IPS-18a (cell line): ENCODE measurements at regions not wholly inside any gene's neighbourhood (a gene's known extent, or its start where the extent isn't known, plus 50 kb on each side); places are given as distances from the start of the nearest gene placed in this dataset.
"Not testable (repeated sequence)": the region's sequence is repeated elsewhere in the genome, so short reads cannot be mapped to it uniquely, and the experiment has no call there.

ENCODE experiments used
- H3K27ac ChIP-seq: one replicate; pipeline ENCODE4 v1.5.1; 2013; ENCODE audit warnings: low read length
- H3K27me3 ChIP-seq: one replicate; pipeline ENCODE4 v1.6.1; 2013; ENCODE audit warnings: mild to moderate bottlenecking, low read length; ENCODE audit not compliant: control insufficient read depth, insufficient read depth
- H3K36me3 ChIP-seq: one replicate; pipeline ENCODE4 v1.6.1; 2013; ENCODE audit warnings: low read depth, low read length; ENCODE audit not compliant: control insufficient read depth
- H3K4me1 ChIP-seq: one replicate; pipeline ENCODE4 v1.6.1; 2013; ENCODE audit warnings: low read depth, low read length; ENCODE audit not compliant: control insufficient read depth
- H3K4me3 ChIP-seq: one replicate; pipeline ENCODE4 v1.5.1; 2013; ENCODE audit warnings: low read length
- H3K9ac ChIP-seq: one replicate; pipeline ENCODE4 v1.6.1; 2013; ENCODE audit warnings: mild to moderate bottlenecking, low read length, moderate library complexity
- H3K9me3 ChIP-seq: one replicate; pipeline ENCODE4 v1.6.1; 2013; ENCODE audit warnings: low read depth, low read length; ENCODE audit not compliant: control insufficient read depth

DNA sequence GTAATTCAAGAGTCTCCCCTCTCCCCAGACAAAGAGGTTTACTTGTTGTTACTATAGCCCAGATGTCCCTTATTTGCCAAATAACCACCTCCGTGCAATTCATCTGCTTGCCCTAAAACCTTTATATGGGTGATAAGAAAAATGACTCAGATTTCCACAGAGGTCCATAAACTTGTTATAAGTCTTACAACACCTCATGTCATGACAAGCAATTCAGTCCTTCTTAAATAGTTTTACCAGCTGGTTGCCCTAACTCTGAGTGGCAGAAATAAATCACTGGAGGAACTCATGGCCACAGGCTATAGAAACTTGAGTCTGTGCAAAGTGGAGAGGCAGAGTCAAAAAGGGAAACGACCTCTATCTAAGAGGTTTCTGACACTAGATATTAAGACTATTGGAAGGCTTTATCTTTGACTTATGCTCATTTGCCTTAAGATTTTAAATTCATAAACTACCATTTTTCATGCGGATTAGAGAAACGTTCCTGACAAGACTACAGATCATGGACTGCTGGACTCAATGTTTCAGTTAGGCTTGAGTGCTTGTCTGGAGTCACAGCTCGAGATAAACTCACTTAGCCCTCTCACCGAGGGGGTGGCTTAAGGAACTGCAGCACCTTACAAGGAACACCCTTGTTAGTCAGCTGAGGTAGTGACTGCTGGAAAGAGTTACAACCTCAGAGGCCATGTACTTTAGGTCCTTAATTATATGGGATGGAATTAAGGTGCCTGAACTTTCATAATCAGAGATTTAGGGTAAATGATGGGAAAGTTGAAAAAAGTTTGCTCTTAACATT lies 662.5 kb upstream of the USP24 start:
- no peaks in the 10 kb centered on the region for H3K36me3 ChIP-seq
- H3K4me1 ChIP-seq: no peaks in the 10 kb centered on the region
- H3K4me3 ChIP-seq: no peak overlapping the region
- H3K9ac ChIP-seq: no peak overlapping the region
- H3K27me3 ChIP-seq: no peaks in the 10 kb centered on the region
- no peak overlapping the region for H3K27ac ChIP-seq
- H3K9me3 ChIP-seq: no peaks in the 10 kb centered on the region

DNA sequence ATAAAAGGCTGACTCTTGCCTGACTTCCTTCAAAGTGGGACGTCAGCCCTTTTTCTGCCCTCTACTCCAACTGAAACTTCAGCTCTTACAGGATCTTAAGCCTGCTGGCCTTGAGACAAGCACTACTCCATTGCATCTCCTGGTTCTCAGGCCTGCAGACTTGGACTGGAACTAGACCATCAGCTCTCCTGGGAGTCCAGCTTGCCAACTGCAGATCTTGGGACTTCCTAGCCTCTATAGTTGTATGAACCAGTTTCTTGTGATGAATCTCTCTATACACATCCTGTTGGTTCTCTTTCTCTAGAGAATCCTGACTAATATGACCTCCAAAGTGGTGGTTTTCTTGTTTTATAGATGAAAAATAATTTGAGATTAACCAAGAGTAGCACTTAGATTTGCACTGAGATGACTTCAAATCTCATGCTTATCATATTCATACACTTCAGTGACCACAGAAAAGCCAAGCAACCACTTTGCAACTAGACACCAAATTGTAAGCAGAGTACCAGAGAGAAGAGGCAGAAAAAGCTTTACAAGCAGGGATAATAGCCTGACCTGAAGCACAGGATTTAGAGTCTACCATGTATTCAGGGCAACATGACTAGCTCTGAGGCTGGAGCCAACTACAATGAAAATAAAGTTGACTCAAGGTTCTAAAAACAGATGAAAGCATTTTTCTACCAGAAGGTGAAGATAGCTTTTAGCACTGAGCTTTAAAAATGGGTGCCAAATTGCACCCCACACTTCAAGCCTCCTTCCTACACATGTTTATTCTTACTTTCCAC lies 661.3 kb upstream of the USP24 start:
- Histone ChIP-seq H3K9ac (no peak overlapping the region), H3K9me3 (no peaks in the 10 kb centered on the region), H3K27me3 (no peaks in the 10 kb centered on the region), H3K4me1 (no peaks in the 10 kb centered on the region), H3K27ac (no peak overlapping the region), H3K4me3 (no peak overlapping the region), H3K36me3 (no peaks in the 10 kb centered on the region)

DNA sequence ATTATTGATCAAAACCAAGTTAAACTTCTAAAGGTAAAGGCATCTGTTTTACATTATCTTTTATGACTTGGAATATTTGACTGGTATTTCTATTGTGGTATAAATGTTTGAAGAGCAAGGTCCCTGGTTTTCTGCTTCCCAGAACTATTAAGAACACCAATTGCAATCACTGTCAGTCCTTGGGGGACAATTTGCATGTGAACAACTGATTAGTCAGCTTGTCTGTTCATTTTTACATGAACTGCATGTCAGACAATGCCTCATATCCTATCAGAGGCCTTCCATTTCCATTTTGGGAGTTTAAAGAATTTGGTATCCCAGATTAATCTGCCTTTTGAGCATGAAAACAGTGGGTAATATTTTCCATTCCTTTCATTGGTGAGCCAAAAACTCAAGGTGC lies 654.9 kb upstream of the USP24 start:
- peaks cover 4% of the 10 kb centered on the region for H3K4me1 ChIP-seq
- no peaks in the 10 kb centered on the region for H3K36me3 ChIP-seq
- H3K27ac ChIP-seq: no peak overlapping the region
- no peaks in the 10 kb centered on the region for H3K27me3 ChIP-seq
- H3K9me3 ChIP-seq: no peaks in the 10 kb centered on the region
- no peak overlapping the region for H3K4me3 ChIP-seq
- H3K9ac ChIP-seq: no peak overlapping the region

- Histone ChIP-seq H3K9me3 (no peaks in the 10 kb centered on the region), H3K4me1 (peaks cover 4% of the 10 kb centered on the region), H3K36me3 (no peaks in the 10 kb centered on the region), H3K27me3 (no peaks in the 10 kb centered on the region), H3K4me3 (no peak overlapping the region), H3K9ac (no peak overlapping the region), H3K27ac (no peak overlapping the region)
Measured at GRCh38 chr1:55869065-55869464, 653.9 kb upstream of the USP24 start.

DNA sequence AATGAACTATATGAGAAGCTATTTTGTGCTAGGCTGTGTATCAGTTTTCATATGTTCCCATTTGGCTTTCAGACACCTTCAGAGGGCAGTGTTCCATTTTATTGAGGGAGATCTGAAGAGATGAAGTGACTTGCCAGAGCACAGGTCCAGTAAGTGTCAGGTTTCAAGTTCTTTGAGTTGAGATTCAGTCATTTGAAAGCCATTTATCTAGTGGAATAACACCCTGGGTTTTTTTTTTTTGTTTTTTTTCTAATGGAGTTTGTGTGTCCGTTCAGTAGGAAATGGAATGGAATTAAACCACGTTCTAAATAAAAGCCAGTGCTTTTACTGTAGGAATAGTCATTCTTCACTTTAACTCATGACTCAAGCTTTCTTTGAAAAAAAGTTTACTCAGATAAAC lies 652.9 kb upstream of the USP24 start:
- H3K9me3 ChIP-seq: no peaks in the 10 kb centered on the region
- H3K9ac ChIP-seq: no peak overlapping the region
- H3K27me3 ChIP-seq: no peaks in the 10 kb centered on the region
- no peaks in the 10 kb centered on the region for H3K36me3 ChIP-seq
- H3K4me3 ChIP-seq: no peak overlapping the region
- H3K27ac ChIP-seq: no peak overlapping the region
- H3K4me1 ChIP-seq: peaks cover 4% of the 10 kb centered on the region

GRCh38 chr1:55867304-55867843 lies 652.2 kb upstream of the USP24 start:
- no peaks in the 10 kb centered on the region for H3K9me3 ChIP-seq
- H3K27ac ChIP-seq: no peak overlapping the region
- H3K4me3 ChIP-seq: no peak overlapping the region

GRCh38 chr1:55865778-55866177 lies 650.6 kb upstream of the USP24 start:
- H3K9me3 ChIP-seq, H3K27me3 ChIP-seq, H3K36me3 ChIP-seq, H3K27ac ChIP-seq, H3K4me3 ChIP-seq, H3K9ac ChIP-seq, H3K4me1 ChIP-seq: not testable (repeated sequence)

More at GRCh38 chr1:55867304-55867843, 652.2 kb upstream of the USP24 start:
- Histone ChIP-seq H3K27me3 (no peaks in the 10 kb centered on the region), H3K36me3 (no peaks in the 10 kb centered on the region), H3K9ac (no peak overlapping the region), H3K4me1 (peaks cover 4% of the 10 kb centered on the region)

DNA sequence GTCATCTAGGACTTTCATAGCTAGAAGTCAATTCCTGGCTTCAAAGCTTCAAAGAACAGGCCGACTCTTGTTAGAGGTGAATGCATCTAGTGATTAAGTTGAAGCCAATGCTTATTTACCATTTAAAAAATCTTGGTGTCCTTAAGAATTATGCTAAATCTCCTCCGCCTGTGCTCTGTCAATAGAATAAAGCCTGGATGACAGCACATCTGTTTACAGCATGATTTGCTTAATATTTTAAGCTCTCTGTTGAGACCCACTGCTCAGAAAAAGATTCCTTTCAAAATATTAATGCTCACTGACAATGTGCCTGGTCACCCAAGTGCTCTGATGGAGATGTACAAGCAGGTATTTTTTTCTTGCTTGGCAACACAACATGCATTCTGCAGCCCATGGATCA lies 649.1 kb upstream of the USP24 start:
- no peaks in the 10 kb centered on the region for H3K36me3 ChIP-seq
- peaks cover 4% of the 10 kb centered on the region for H3K4me1 ChIP-seq
- H3K27ac ChIP-seq: no peak overlapping the region
- H3K9me3 ChIP-seq: no peaks in the 10 kb centered on the region
- no peak overlapping the region for H3K4me3 ChIP-seq
- no peak overlapping the region for H3K9ac ChIP-seq
- H3K27me3 ChIP-seq: no peaks in the 10 kb centered on the region

GRCh38 chr1:55861676-55862340 lies 646.6 kb upstream of the USP24 start:
- no peaks in the 10 kb centered on the region for H3K9me3 ChIP-seq
- no peak overlapping the region for H3K27ac ChIP-seq
- H3K4me3 ChIP-seq: no peak overlapping the region
- no peak overlapping the region for H3K9ac ChIP-seq
- no peaks in the 10 kb centered on the region for H3K36me3 ChIP-seq
- no peaks in the 10 kb centered on the region for H3K27me3 ChIP-seq
- H3K4me1 ChIP-seq: peaks cover 4% of the 10 kb centered on the region

DNA sequence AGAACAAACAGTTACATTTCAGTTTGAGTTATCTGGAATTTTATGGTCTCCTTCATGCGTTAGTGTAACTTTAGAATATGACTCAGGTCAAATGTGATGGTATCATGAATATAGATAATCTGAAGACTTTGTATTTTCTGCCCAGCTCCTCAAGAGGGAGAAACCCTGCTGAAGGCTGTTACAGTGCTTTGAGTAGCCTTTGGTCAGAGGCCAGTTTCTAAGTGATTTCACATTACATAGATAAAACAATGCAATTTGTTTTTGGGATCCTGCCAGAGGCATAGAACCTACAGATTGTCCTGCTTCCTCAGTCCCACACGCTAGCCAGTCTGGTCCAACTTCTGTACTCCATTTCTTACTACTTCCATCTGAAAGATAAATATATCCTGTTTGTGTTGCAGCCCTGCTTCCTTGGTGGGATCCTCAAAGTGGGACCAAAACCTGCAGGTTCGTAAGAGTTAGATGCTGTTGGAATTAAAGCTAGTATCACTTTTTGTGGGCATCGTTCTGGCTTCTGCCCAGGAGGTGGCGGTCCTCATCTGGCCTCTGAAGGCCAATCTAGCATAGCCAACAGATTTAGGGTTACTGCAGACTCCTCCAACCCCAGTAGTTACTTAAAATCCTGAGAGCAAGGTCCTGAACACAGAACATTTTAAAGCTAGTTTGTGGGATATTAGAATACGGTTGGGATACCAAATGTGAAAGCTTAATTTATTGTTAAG lies 645.8 kb upstream of the USP24 start:
- no peaks in the 10 kb centered on the region for H3K27me3 ChIP-seq
- no peak overlapping the region for H3K9ac ChIP-seq
- H3K4me1 ChIP-seq: peaks cover 4% of the 10 kb centered on the region
- no peaks in the 10 kb centered on the region for H3K36me3 ChIP-seq
- H3K27ac ChIP-seq: no peak overlapping the region
- no peak overlapping the region for H3K4me3 ChIP-seq
- no peaks in the 10 kb centered on the region for H3K9me3 ChIP-seq

DNA sequence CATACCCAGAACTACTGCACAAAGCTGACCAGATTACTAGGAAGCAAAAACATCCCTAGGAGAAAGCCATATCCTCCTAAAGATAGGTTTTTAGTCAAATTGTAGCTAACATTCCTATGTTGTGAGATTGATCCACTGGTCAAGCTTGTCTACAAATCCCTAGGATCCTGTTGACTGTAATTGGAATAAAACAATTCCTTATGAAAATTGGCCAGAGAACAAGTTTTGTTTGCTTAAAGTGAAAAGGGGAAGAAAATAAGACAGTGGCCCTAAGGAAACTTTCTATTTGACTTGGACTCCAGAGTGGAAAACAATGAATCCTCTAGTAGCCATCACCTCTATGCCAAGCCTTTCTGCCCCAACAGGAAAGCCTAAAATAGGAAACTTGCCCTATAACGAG lies 645.2 kb upstream of the USP24 start:
- H3K27ac ChIP-seq: no peak overlapping the region
- H3K4me1 ChIP-seq: peaks cover 4% of the 10 kb centered on the region
- no peaks in the 10 kb centered on the region for H3K27me3 ChIP-seq
- no peak overlapping the region for H3K9ac ChIP-seq
- H3K9me3 ChIP-seq: no peaks in the 10 kb centered on the region
- no peaks in the 10 kb centered on the region for H3K36me3 ChIP-seq
- no peak overlapping the region for H3K4me3 ChIP-seq
